ENCODE measurements at regions not wholly inside any gene's neighbourhood (a gene's known extent, or its start where the extent isn't known, plus 50 kb on each side); places are given as distances from the start of the nearest gene placed in this dataset.

- peaks cover 17% of the 10 kb centered on the region for H3K4me1 ChIP-seq (ENCODE audit: control insufficient read depth, extremely low read depth, insufficient read depth, low read length)
- no peaks in the 10 kb centered on the region for H4K20me1 ChIP-seq (ENCODE audit: control insufficient read depth, extremely low read depth, insufficient read depth, low read length)
- H3K9me3 ChIP-seq (ENCODE audit: control insufficient read depth, low read depth, low read length) = no peaks in the 10 kb centered on the region
- FAIRE-seq = no peak
- H3K27ac ChIP-seq (ENCODE audit: control insufficient read depth, insufficient read depth, low read length) = no peak overlapping the region
- H3K9me1 ChIP-seq (ENCODE audit: control insufficient read depth, extremely low read depth, insufficient read depth, low read length) = no peaks in the 10 kb centered on the region
- H3K79me2 ChIP-seq (ENCODE audit: control insufficient read depth, insufficient read depth, low read length) = no peaks in the 10 kb centered on the region
- DNase-seq (ENCODE audit: low read depth, low spot score) = no peak
- H3K36me3 ChIP-seq (ENCODE audit: control insufficient read depth in 2 of 2, extremely low read depth in 1 of 2, insufficient read depth in 2 of 2, low read length in 2 of 2) = no peaks in the 10 kb centered on the region
- dilution Hi-C loops (cut with MboI; ENCODE audit: extremely low pct_ligation_motif_present, low sequenced_read_pairs) = no loop called here
- no peak overlapping the region for H3K9ac ChIP-seq (ENCODE audit: control insufficient read depth, extremely low read depth, insufficient read depth, low read length)
- peak overlapping the region; percentile 20 for H2AFZ ChIP-seq (ENCODE audit: control insufficient read depth, low read length)
- no peaks in the 10 kb centered on the region for H3K27me3 ChIP-seq (ENCODE audit: control insufficient read depth, extremely low read depth, insufficient read depth, low read length)
- H3K4me3 ChIP-seq (ENCODE audit: control insufficient read depth in 2 of 3, extremely low read depth in 1 of 3, insufficient read depth in 2 of 3, low read depth in 1 of 3, low read length in 3 of 3) = no peak overlapping the region
- no peak overlapping the region for H3K4me2 ChIP-seq (ENCODE audit: control insufficient read depth, extremely low read depth, insufficient read depth, low read depth, low read length)
- TF ChIP-seq CTCF (optimal IDR thresholded peaks at IDR 0.05 in 1 of 3, IDR thresholded peaks at IDR 0.05 in 1 of 3, conservative IDR thresholded peaks at IDR 0.05 in 1 of 3; ENCODE audit: extremely low read depth in 1 of 3, insufficient read depth in 2 of 3, low read length in 3 of 3) (no peak), EZH2 (IDR thresholded peaks at IDR 0.05; ENCODE audit: low read length) (no peak)
Observed at GRCh38 chr2:12313445-12314126, 403.1 kb upstream of the TRIB2 start.

- Histone ChIP-seq H3K9me3 (ENCODE audit: control insufficient read depth, low read depth, low read length) (no peaks in the 10 kb centered on the region), H3K9me1 (ENCODE audit: control insufficient read depth, extremely low read depth, insufficient read depth, low read length) (no peaks in the 10 kb centered on the region), H3K4me2 (ENCODE audit: control insufficient read depth, extremely low read depth, insufficient read depth, low read depth, low read length) (no peak overlapping the region), H3K4me1 (ENCODE audit: control insufficient read depth, extremely low read depth, insufficient read depth, low read length) (peaks cover 24% of the 10 kb centered on the region), H3K9ac (ENCODE audit: control insufficient read depth, extremely low read depth, insufficient read depth, low read length) (no peak overlapping the region), H3K27me3 (ENCODE audit: control insufficient read depth, extremely low read depth, insufficient read depth, low read length) (no peaks in the 10 kb centered on the region), H2AFZ (ENCODE audit: control insufficient read depth, low read length) (peak overlapping the region; percentile 20), H3K36me3 (ENCODE audit: control insufficient read depth in 2 of 2, extremely low read depth in 1 of 2, insufficient read depth in 2 of 2, low read length in 2 of 2) (no peaks in the 10 kb centered on the region), H4K20me1 (ENCODE audit: control insufficient read depth, extremely low read depth, insufficient read depth, low read length) (no peaks in the 10 kb centered on the region), H3K79me2 (ENCODE audit: control insufficient read depth, insufficient read depth, low read length) (no peaks in the 10 kb centered on the region), H3K27ac (ENCODE audit: control insufficient read depth, insufficient read depth, low read length) (no peak overlapping the region), H3K4me3 (ENCODE audit: control insufficient read depth in 2 of 3, extremely low read depth in 1 of 3, insufficient read depth in 2 of 3, low read depth in 1 of 3, low read length in 3 of 3) (no peak overlapping the region)
- FAIRE-seq = no peak
- no peak for DNase-seq (ENCODE audit: low read depth, low spot score)
- dilution Hi-C loops (cut with MboI; ENCODE audit: extremely low pct_ligation_motif_present, low sequenced_read_pairs) = no loop called here
- no peak for TF ChIP-seq CTCF (optimal IDR thresholded peaks at IDR 0.05 in 1 of 3, IDR thresholded peaks at IDR 0.05 in 1 of 3, conservative IDR thresholded peaks at IDR 0.05 in 1 of 3; ENCODE audit: extremely low read depth in 1 of 3, insufficient read depth in 2 of 3, low read length in 3 of 3)
Observed at GRCh38 chr2:12314127-12314760, 402.5 kb upstream of the TRIB2 start.
